ENCODE measurements at regions not wholly inside any gene's neighbourhood (a gene's known extent, or its start where the extent isn't known, plus 50 kb on each side); places are given as distances from the start of the nearest gene placed in this dataset.
A peak's percentile ranks its signal among the peaks of the same experiment; 100 is the strongest.

GRCh38 chr15:38088971-38089370 is 154.5 kb downstream of the TMCO5A start:
- Histone ChIP-seq H4K5ac (ENCODE audit: insufficient read length, low read depth, low read length) (no peak overlapping the region), H2AFZ (ENCODE audit: low read length) (0 out of 2 replicates have a peak overlapping the region, but pooled peaks have one; percentile 17), H3K9me3 (ENCODE audit: insufficient read depth in 2 of 2, low read depth in 1 of 2, low read length in 1 of 2) (no peaks in the 10 kb centered on the region), H3K27ac (ENCODE audit: low read depth, low read length) (no peak overlapping the region), H2AK5ac (ENCODE audit: low read depth, low read length) (no peak overlapping the region), H4K20me1 (replicated peaks in 1 of 2; ENCODE audit: control insufficient read depth in 1 of 2, insufficient read depth in 2 of 2, low read length in 2 of 2) (no peaks in the 10 kb centered on the region), H3K4me3 (ENCODE audit: extremely low read depth in 1 of 4, insufficient read depth in 2 of 4, low read depth in 3 of 4, low read length in 4 of 4) (no peak overlapping the region), H3K18ac (ENCODE audit: extremely low read depth, low read length) (no peak overlapping the region), H3K9ac (replicated peaks in 1 of 4; ENCODE audit: extremely low read depth in 1 of 4, low read depth in 3 of 4, low read length in 3 of 4) (no peak overlapping the region), H3K36me3 (ENCODE audit: control insufficient read depth in 2 of 4, insufficient read depth in 4 of 4, low read length in 3 of 4) (no peaks in the 10 kb centered on the region), H3K79me2 (ENCODE audit: control insufficient read depth in 1 of 2, insufficient read depth in 2 of 2, low read length in 2 of 2) (no peaks in the 10 kb centered on the region), H3K79me1 (ENCODE audit: low read depth, low read length) (no peaks in the 10 kb centered on the region), H2BK20ac (ENCODE audit: low read length) (no peak overlapping the region), H4K8ac (ENCODE audit: extremely low read depth, insufficient read depth, low read length) (no peak overlapping the region), H3K23ac (ENCODE audit: insufficient read length) (no peak overlapping the region), H3K56ac (replicated peaks; ENCODE audit: insufficient read length, low read depth, low read length) (no peak overlapping the region), H3K27me3 (replicated peaks in 1 of 4; ENCODE audit: control insufficient read depth in 3 of 4, extremely low read depth in 1 of 4, insufficient read depth in 3 of 4, low read length in 3 of 4) (no peaks in the 10 kb centered on the region), H4K91ac (replicated peaks; ENCODE audit: insufficient read length, low read length) (no peak overlapping the region), H3K4me2 (ENCODE audit: insufficient read depth in 1 of 2, low read depth in 2 of 2, low read length in 2 of 2) (no peak overlapping the region), H3K23me2 (ENCODE audit: low read depth, low read length) (no peaks in the 10 kb centered on the region), H3K4me1 (replicated peaks in 1 of 4; ENCODE audit: control insufficient read depth in 3 of 4, insufficient read depth in 4 of 4, low read length in 3 of 4) (no peaks in the 10 kb centered on the region), H2BK12ac (ENCODE audit: low read depth, low read length) (no peak overlapping the region), H3K4ac (replicated peaks; ENCODE audit: insufficient read length, low read depth, low read length) (no peak overlapping the region), H2BK120ac (replicated peaks; ENCODE audit: low read depth, low read length) (no peak overlapping the region), H2BK15ac (ENCODE audit: low read length) (no peak overlapping the region), H3K14ac (ENCODE audit: insufficient read length) (no peak overlapping the region), H2BK5ac (ENCODE audit: low read depth, low read length) (no peak overlapping the region)
- 85% methylated on average over 1 of the region's 1 CpG; no CpG with 5 or more reads in 1 of the 2 experiments for WGBS, 2 experiments (ENCODE audit: extremely low coverage in 1 of 2, insufficient coverage in 1 of 2, insufficient read length in 1 of 2, insufficient replicate concordance in 2 of 2, low coverage in 1 of 2, low lambda C conversion rate in 2 of 2, missing lambda C conversion rate in 1 of 2)
- DNase-seq (ENCODE audit: low read depth in 1 of 2, low spot score in 2 of 2) (no peak), FAIRE-seq (no peak)
- CTCF ChIA-PET (ENCODE audit: partially characterized antibody), result interaction anchor here (1.8 kb wide), 1 partner anchor 86 kb away, joined by 5 read pairs; no protein-coding TSS in a partner anchor
- POLR2A ChIA-PET (ENCODE audit: partially characterized antibody), result interaction anchor here (0.6 kb wide), 1 partner anchor 197 kb away, joined by 3 read pairs; no protein-coding TSS in a partner anchor
- TF ChIP-seq JUND (IDR thresholded peaks at IDR 0.05; ENCODE audit: low read length), result no peak
- TF ChIP-seq SIX5 (IDR thresholded peaks at IDR 0.05; ENCODE audit: low read depth, low read length), result no peak
- no peak for TF ChIP-seq NANOG (IDR thresholded peaks at IDR 0.05; ENCODE audit: insufficient read depth, low read depth, low read length, poor library complexity, severe bottlenecking)
- TF ChIP-seq RXRA (IDR thresholded peaks at IDR 0.05; ENCODE audit: insufficient read depth, low read depth, low read length), result no peak
- no peak for TF ChIP-seq HDAC6 (IDR thresholded peaks at IDR 0.05; ENCODE audit: low read depth, low read length)
- no peak for TF ChIP-seq ASH2L (IDR thresholded peaks at IDR 0.05; ENCODE audit: low read length)
- TF ChIP-seq YY1 (IDR thresholded peaks at IDR 0.05; ENCODE audit: low read depth, low read length), result no peak
